WTC11 (cell line): ENCODE measurements at regions not wholly inside any gene's neighbourhood (a gene's known extent, or its start where the extent isn't known, plus 50 kb on each side); places are given as distances from the start of the nearest gene placed in this dataset.

Source experiments
- CREM ChIP-seq: sonication (generic); formaldehyde crosslinking; IDR thresholded peaks from 2 replicates; pipeline ENCODE4 v1.8.1; 2022; ENCODE audit warnings: mild to moderate bottlenecking, missing genetic modification reagents, moderate library complexity
- FOXP1 ChIP-seq: sonication (generic); formaldehyde crosslinking; IDR thresholded peaks from 2 replicates; pipeline ENCODE4 v1.8.0; 2022; ENCODE audit warnings: missing genetic modification reagents, mild to moderate bottlenecking, moderate library complexity, borderline replicate concordance
- IRF2 ChIP-seq: sonication (generic); formaldehyde crosslinking; IDR thresholded peaks from 2 replicates; pipeline ENCODE4 v1.8.0; 2022; ENCODE audit warnings: low read depth, missing genetic modification reagents, borderline replicate concordance
- MYBL2 ChIP-seq: sonication (generic); formaldehyde crosslinking; IDR thresholded peaks from 2 replicates; pipeline ENCODE4 v1.8.1; 2023; ENCODE audit warnings: mild to moderate bottlenecking, moderate library complexity, missing genetic modification reagents
- RELA ChIP-seq: sonication (generic); formaldehyde crosslinking; IDR thresholded peaks from 2 replicates; pipeline ENCODE4 v1.8.1; 2022; ENCODE audit warnings: missing genetic modification reagents, mild to moderate bottlenecking, borderline replicate concordance
- ZBTB21 ChIP-seq: sonication (generic); formaldehyde crosslinking; IDR thresholded peaks from 2 replicates; pipeline ENCODE4 v1.8.1; 2023; ENCODE audit warnings: mild to moderate bottlenecking, missing genetic modification reagents, borderline replicate concordance
- ZNF416 ChIP-seq: fragments of 250-450 bp; sonication (Bioruptor Pico); IDR thresholded peaks from 2 replicates; pipeline ENCODE4 v1.9.0; 2021; ENCODE audit warnings: mild to moderate bottlenecking, inconsistent platforms
- TF ChIP-seq, protein P1 (sequence below): fragments of 200-600 bp; IDR thresholded peaks from 2 replicates; pipeline ENCODE4 v1.8.0; 2022; ENCODE audit warnings: antibody characterized with exemption
- TF ChIP-seq, protein P2 (sequence below): sonication (generic); formaldehyde crosslinking; conservative IDR thresholded peaks from 2 replicates; pipeline ENCODE4 v1.8.1; 2023; ENCODE audit warnings: mild to moderate bottlenecking, low read depth, missing genetic modification reagents, moderate library complexity
- TF ChIP-seq, protein P3 (sequence below): sonication (generic); formaldehyde crosslinking; IDR thresholded peaks from 2 replicates; pipeline ENCODE4 v1.8.0; 2022; ENCODE audit warnings: mild to moderate bottlenecking, missing genetic modification reagents

- no peak for TF ChIP-seq FOXP1 (CRISPR knock-in tag)
- TF ChIP-seq, protein P1, sequence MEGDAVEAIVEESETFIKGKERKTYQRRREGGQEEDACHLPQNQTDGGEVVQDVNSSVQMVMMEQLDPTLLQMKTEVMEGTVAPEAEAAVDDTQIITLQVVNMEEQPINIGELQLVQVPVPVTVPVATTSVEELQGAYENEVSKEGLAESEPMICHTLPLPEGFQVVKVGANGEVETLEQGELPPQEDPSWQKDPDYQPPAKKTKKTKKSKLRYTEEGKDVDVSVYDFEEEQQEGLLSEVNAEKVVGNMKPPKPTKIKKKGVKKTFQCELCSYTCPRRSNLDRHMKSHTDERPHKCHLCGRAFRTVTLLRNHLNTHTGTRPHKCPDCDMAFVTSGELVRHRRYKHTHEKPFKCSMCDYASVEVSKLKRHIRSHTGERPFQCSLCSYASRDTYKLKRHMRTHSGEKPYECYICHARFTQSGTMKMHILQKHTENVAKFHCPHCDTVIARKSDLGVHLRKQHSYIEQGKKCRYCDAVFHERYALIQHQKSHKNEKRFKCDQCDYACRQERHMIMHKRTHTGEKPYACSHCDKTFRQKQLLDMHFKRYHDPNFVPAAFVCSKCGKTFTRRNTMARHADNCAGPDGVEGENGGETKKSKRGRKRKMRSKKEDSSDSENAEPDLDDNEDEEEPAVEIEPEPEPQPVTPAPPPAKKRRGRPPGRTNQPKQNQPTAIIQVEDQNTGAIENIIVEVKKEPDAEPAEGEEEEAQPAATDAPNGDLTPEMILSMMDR, result no peak
- TF ChIP-seq, protein P2, sequence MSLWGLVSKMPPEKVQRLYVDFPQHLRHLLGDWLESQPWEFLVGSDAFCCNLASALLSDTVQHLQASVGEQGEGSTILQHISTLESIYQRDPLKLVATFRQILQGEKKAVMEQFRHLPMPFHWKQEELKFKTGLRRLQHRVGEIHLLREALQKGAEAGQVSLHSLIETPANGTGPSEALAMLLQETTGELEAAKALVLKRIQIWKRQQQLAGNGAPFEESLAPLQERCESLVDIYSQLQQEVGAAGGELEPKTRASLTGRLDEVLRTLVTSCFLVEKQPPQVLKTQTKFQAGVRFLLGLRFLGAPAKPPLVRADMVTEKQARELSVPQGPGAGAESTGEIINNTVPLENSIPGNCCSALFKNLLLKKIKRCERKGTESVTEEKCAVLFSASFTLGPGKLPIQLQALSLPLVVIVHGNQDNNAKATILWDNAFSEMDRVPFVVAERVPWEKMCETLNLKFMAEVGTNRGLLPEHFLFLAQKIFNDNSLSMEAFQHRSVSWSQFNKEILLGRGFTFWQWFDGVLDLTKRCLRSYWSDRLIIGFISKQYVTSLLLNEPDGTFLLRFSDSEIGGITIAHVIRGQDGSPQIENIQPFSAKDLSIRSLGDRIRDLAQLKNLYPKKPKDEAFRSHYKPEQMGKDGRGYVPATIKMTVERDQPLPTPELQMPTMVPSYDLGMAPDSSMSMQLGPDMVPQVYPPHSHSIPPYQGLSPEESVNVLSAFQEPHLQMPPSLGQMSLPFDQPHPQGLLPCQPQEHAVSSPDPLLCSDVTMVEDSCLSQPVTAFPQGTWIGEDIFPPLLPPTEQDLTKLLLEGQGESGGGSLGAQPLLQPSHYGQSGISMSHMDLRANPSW (CRISPR knock-in tag), result no peak
- TF ChIP-seq IRF2 (CRISPR knock-in tag), result no peak
- no peak for TF ChIP-seq MYBL2
- no peak for TF ChIP-seq CREM (CRISPR knock-in tag)
- TF ChIP-seq, protein P3, sequence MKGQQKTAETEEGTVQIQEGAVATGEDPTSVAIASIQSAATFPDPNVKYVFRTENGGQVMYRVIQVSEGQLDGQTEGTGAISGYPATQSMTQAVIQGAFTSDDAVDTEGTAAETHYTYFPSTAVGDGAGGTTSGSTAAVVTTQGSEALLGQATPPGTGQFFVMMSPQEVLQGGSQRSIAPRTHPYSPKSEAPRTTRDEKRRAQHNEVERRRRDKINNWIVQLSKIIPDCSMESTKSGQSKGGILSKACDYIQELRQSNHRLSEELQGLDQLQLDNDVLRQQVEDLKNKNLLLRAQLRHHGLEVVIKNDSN (CRISPR knock-in tag), result no peak
- TF ChIP-seq ZBTB21 (CRISPR knock-in tag), result no peak
- no peak for TF ChIP-seq RELA (CRISPR knock-in tag)
- no peak for TF ChIP-seq ZNF416 (CRISPR knock-in tag)
Measured at GRCh38 chr7:106480161-106480579, 180.8 kb downstream of the CCDC71L start.
